MG63 (cell line): ENCODE measurements at regions not wholly inside any gene's neighbourhood (a gene's known extent, or its start where the extent isn't known, plus 50 kb on each side); places are given as distances from the start of the nearest gene placed in this dataset.
"Not testable (repeated sequence)": the region's sequence is repeated elsewhere in the genome, so short reads cannot be mapped to it uniquely, and the experiment has no call there.

Experiments used
- DNase-seq: peaks from one replicate; pipeline ENCODE4 v3.0.0-alpha.2; 2020
- H3K27me3 ChIP-seq: fragments of 250-450 bp; sonication (Bioruptor Pico); 2 replicates; pipeline ENCODE4 v1.5.1; 2020; ENCODE audit warnings: mild to moderate bottlenecking, moderate library complexity
- H3K36me3 ChIP-seq: fragments of 250-450 bp; sonication (Bioruptor Pico); 2 replicates; pipeline ENCODE4 v1.5.1; 2020; ENCODE audit warnings: mild to moderate bottlenecking, moderate library complexity
- H3K4me3 ChIP-seq: fragments of 250-450 bp; sonication (Bioruptor Pico); 2 replicates; pipeline ENCODE4 v1.5.1; 2020; ENCODE audit warnings: mild to moderate bottlenecking, moderate library complexity
- H3K9me3 ChIP-seq: fragments of 250-450 bp; sonication (Bioruptor Pico); 2 replicates; pipeline ENCODE4 v1.5.1; 2020; ENCODE audit warnings: mild to moderate bottlenecking, moderate library complexity

GRCh38 chr7:152905949-152906348 is 146.4 kb downstream of the ACTR3B start:
- no peak for DNase-seq
- Histone ChIP-seq H3K36me3 (no peaks in the 10 kb centered on the region), H3K27me3 (no peaks in the 10 kb centered on the region), H3K4me3 (no peak overlapping the region), H3K9me3 (no peaks in the 10 kb centered on the region)

- H3K4me3 ChIP-seq, result no peak overlapping the region
- no peak for DNase-seq
- H3K36me3 ChIP-seq, result no peaks in the 10 kb centered on the region
- no peaks in the 10 kb centered on the region for H3K9me3 ChIP-seq
- H3K27me3 ChIP-seq, result no peaks in the 10 kb centered on the region
Measured at GRCh38 chr7:152907042-152907761, 147.7 kb downstream of the ACTR3B start.

GRCh38 chr7:152909280-152909679 is 149.7 kb downstream of the ACTR3B start:
- Histone ChIP-seq H3K36me3 (no peaks in the 10 kb centered on the region), H3K27me3 (no peaks in the 10 kb centered on the region), H3K9me3 (no peaks in the 10 kb centered on the region), H3K4me3 (no peak overlapping the region)
- no peak for DNase-seq

GRCh38 chr7:152909683-152910544 is 150.4 kb downstream of the ACTR3B start:
- Histone ChIP-seq H3K9me3 (no peaks in the 10 kb centered on the region), H3K27me3 (no peaks in the 10 kb centered on the region), H3K4me3 (no peak overlapping the region), H3K36me3 (no peaks in the 10 kb centered on the region)
- no peak for DNase-seq

- Histone ChIP-seq H3K9me3 (no peaks in the 10 kb centered on the region), H3K36me3 (no peaks in the 10 kb centered on the region), H3K27me3 (no peaks in the 10 kb centered on the region), H3K4me3 (no peak overlapping the region)
- no peak for DNase-seq
Measured at GRCh38 chr7:152910545-152911225, 151.1 kb downstream of the ACTR3B start.

- Histone ChIP-seq H3K36me3 (no peaks in the 10 kb centered on the region), H3K9me3 (no peaks in the 10 kb centered on the region), H3K4me3 (no peak overlapping the region), H3K27me3 (no peaks in the 10 kb centered on the region)
- no peak for DNase-seq
Measured at GRCh38 chr7:152911226-152911560, 151.6 kb downstream of the ACTR3B start.

- H3K9me3 ChIP-seq, result no peaks in the 10 kb centered on the region
- no peaks in the 10 kb centered on the region for H3K36me3 ChIP-seq
- no peak overlapping the region for H3K4me3 ChIP-seq
- no peaks in the 10 kb centered on the region for H3K27me3 ChIP-seq
- DNase-seq, result no peak
Measured at GRCh38 chr7:152911922-152912321, 152.4 kb downstream of the ACTR3B start.

- no peak overlapping the region for H3K4me3 ChIP-seq
- H3K36me3 ChIP-seq, result no peaks in the 10 kb centered on the region
- no peaks in the 10 kb centered on the region for H3K9me3 ChIP-seq
- no peak for DNase-seq
- no peaks in the 10 kb centered on the region for H3K27me3 ChIP-seq
Measured at GRCh38 chr7:152912511-152912910, 153.0 kb downstream of the ACTR3B start.

GRCh38 chr7:152913492-152913891 is 153.9 kb downstream of the ACTR3B start:
- H3K27me3 ChIP-seq, result no peaks in the 10 kb centered on the region
- H3K36me3 ChIP-seq, result no peaks in the 10 kb centered on the region
- H3K4me3 ChIP-seq, result no peak overlapping the region
- H3K9me3 ChIP-seq, result no peaks in the 10 kb centered on the region
- no peak for DNase-seq

GRCh38 chr7:152914014-152914844 is 154.7 kb downstream of the ACTR3B start:
- Histone ChIP-seq H3K9me3 (no peaks in the 10 kb centered on the region), H3K4me3 (no peak overlapping the region), H3K36me3 (no peaks in the 10 kb centered on the region), H3K27me3 (no peaks in the 10 kb centered on the region)
- DNase-seq, result no peak

GRCh38 chr7:152914845-152915102 is 155.2 kb downstream of the ACTR3B start:
- not testable (repeated sequence) for H3K36me3 ChIP-seq, DNase-seq, H3K9me3 ChIP-seq, H3K27me3 ChIP-seq, H3K4me3 ChIP-seq

- Histone ChIP-seq H3K9me3 (no peaks in the 10 kb centered on the region), H3K4me3 (no peak overlapping the region), H3K27me3 (no peaks in the 10 kb centered on the region), H3K36me3 (no peaks in the 10 kb centered on the region)
- DNase-seq, result no peak
Measured at GRCh38 chr7:152922318-152923081, 162.9 kb downstream of the ACTR3B start.

- H3K9me3 ChIP-seq, result no peaks in the 10 kb centered on the region
- no peak for DNase-seq
- no peaks in the 10 kb centered on the region for H3K27me3 ChIP-seq
- H3K4me3 ChIP-seq, result no peak overlapping the region
- no peaks in the 10 kb centered on the region for H3K36me3 ChIP-seq
Measured at GRCh38 chr7:152923711-152924110, 164.2 kb downstream of the ACTR3B start.

GRCh38 chr7:152924238-152924637 is 164.7 kb downstream of the ACTR3B start:
- Histone ChIP-seq H3K27me3 (no peaks in the 10 kb centered on the region), H3K36me3 (no peaks in the 10 kb centered on the region), H3K4me3 (no peak overlapping the region), H3K9me3 (no peaks in the 10 kb centered on the region)
- DNase-seq, result no peak

GRCh38 chr7:152924826-152925411 is 165.4 kb downstream of the ACTR3B start:
- Histone ChIP-seq H3K27me3 (no peaks in the 10 kb centered on the region), H3K36me3 (no peaks in the 10 kb centered on the region), H3K4me3 (no peak overlapping the region), H3K9me3 (no peaks in the 10 kb centered on the region)
- no peak for DNase-seq
